ENCODE measurements at regions not wholly inside any gene's neighbourhood (a gene's known extent, or its start where the extent isn't known, plus 50 kb on each side); places are given as distances from the start of the nearest gene placed in this dataset.
"Not testable (repeated sequence)": the region's sequence is repeated elsewhere in the genome, so short reads cannot be mapped to it uniquely, and the experiment has no call there.

GRCh38 chr6:115873901-115874300 lies 186.8 kb downstream of the FRK start:
- ATAC-seq (no peak), DNase-seq (no peak)
- peaks cover 3% of the 10 kb centered on the region for H3K27me3 Mint-ChIP-seq
- no peaks in the 10 kb centered on the region for H3K9me3 Mint-ChIP-seq (ENCODE audit: low read depth)
- ChIA-PET POLR2A (no interaction called here), CTCF (interaction anchor here (1.3 kb wide), 1 partner anchor 22 kb away, joined by 3 read pairs; no protein-coding TSS in a partner anchor)
- H3K4me3 Mint-ChIP-seq, result no peak overlapping the region
- intact Hi-C loops (cut with DNase I, micrococcal nuclease), result no loop called here
- H3K4me1 Mint-ChIP-seq, result no peaks in the 10 kb centered on the region
- no peak overlapping the region for H3K27ac Mint-ChIP-seq
- H3K36me3 Mint-ChIP-seq (ENCODE audit: low read depth), result no peaks in the 10 kb centered on the region

GRCh38 chr6:115870464-115870863 lies 190.2 kb downstream of the FRK start:
- ChIA-PET POLR2A (no interaction called here), CTCF (no interaction called here)
- no peak overlapping the region for H3K27ac Mint-ChIP-seq
- no peak for ATAC-seq
- DNase-seq, result no peak
- H3K4me3 Mint-ChIP-seq, result no peak overlapping the region
- H3K4me1 Mint-ChIP-seq, result no peaks in the 10 kb centered on the region
- no peaks in the 10 kb centered on the region for H3K36me3 Mint-ChIP-seq (ENCODE audit: low read depth)
- intact Hi-C loops (cut with DNase I, micrococcal nuclease), result no loop called here
- no peaks in the 10 kb centered on the region for H3K9me3 Mint-ChIP-seq (ENCODE audit: low read depth)
- H3K27me3 Mint-ChIP-seq, result peaks cover 4% of the 10 kb centered on the region

GRCh38 chr6:115865914-115866313 lies 194.8 kb downstream of the FRK start:
- Mint-ChIP-seq H3K9me3 (ENCODE audit: low read depth) (no peaks in the 10 kb centered on the region), H3K4me3 (no peak overlapping the region), H3K27me3 (peaks cover 4% of the 10 kb centered on the region), H3K27ac (no peak overlapping the region), H3K36me3 (ENCODE audit: low read depth) (no peaks in the 10 kb centered on the region), H3K4me1 (no peaks in the 10 kb centered on the region)
- CTCF ChIA-PET, result interaction anchor here (1.0 kb wide), 1 partner anchor 12 kb away, joined by 3 read pairs; no protein-coding TSS in a partner anchor
- DNase-seq, result no peak
- intact Hi-C loops (cut with DNase I, micrococcal nuclease), result no loop called here
- ATAC-seq, result no peak
- POLR2A ChIA-PET, result no interaction called here

- H3K27ac Mint-ChIP-seq, result no peak overlapping the region
- no peak for DNase-seq
- intact Hi-C loops (cut with DNase I, micrococcal nuclease), result no loop called here
- peaks cover 2% of the 10 kb centered on the region for H3K27me3 Mint-ChIP-seq
- H3K9me3 Mint-ChIP-seq (ENCODE audit: low read depth), result no peaks in the 10 kb centered on the region
- H3K4me1 Mint-ChIP-seq, result no peaks in the 10 kb centered on the region
- ChIA-PET POLR2A (no interaction called here), CTCF (no interaction called here)
- ATAC-seq, result no peak
- H3K4me3 Mint-ChIP-seq, result no peak overlapping the region
- H3K36me3 Mint-ChIP-seq (ENCODE audit: low read depth), result no peaks in the 10 kb centered on the region
Measured at GRCh38 chr6:115863211-115863610, 197.5 kb downstream of the FRK start.

GRCh38 chr6:115861658-115862057 lies 199.0 kb downstream of the FRK start:
- intact Hi-C loops (cut with DNase I, micrococcal nuclease); H3K9me3 Mint-ChIP-seq (ENCODE audit: low read depth); ATAC-seq; H3K4me3 Mint-ChIP-seq; POLR2A ChIA-PET; CTCF ChIA-PET; H3K36me3 Mint-ChIP-seq (ENCODE audit: low read depth); H3K4me1 Mint-ChIP-seq; H3K27ac Mint-ChIP-seq; DNase-seq; H3K27me3 Mint-ChIP-seq: not testable (repeated sequence)

GRCh38 chr6:115859577-115859976 lies 201.1 kb downstream of the FRK start:
- H3K27ac Mint-ChIP-seq; H3K36me3 Mint-ChIP-seq (ENCODE audit: low read depth); H3K4me1 Mint-ChIP-seq; intact Hi-C loops (cut with DNase I, micrococcal nuclease); DNase-seq; ATAC-seq; H3K9me3 Mint-ChIP-seq (ENCODE audit: low read depth); H3K4me3 Mint-ChIP-seq; POLR2A ChIA-PET; H3K27me3 Mint-ChIP-seq: not testable (repeated sequence)
- CTCF ChIA-PET, result interaction anchor here (0.6 kb wide), 1 partner anchor 574 kb away, joined by 4 read pairs; no protein-coding TSS in a partner anchor

GRCh38 chr6:115854866-115855665 lies 205.6 kb downstream of the FRK start:
- POLR2A ChIA-PET, result no interaction called here
- intact Hi-C loops (cut with DNase I, micrococcal nuclease), result no loop called here
- DNase-seq (no peak), ATAC-seq (no peak)
- Mint-ChIP-seq H3K27me3 (no peaks in the 10 kb centered on the region), H3K27ac (no peak overlapping the region), H3K4me1 (no peaks in the 10 kb centered on the region), H3K36me3 (ENCODE audit: low read depth) (no peaks in the 10 kb centered on the region), H3K9me3 (ENCODE audit: low read depth) (peaks cover 11% of the 10 kb centered on the region), H3K4me3 (no peak overlapping the region)
- CTCF ChIA-PET, result interaction anchor here (0.7 kb wide), 1 partner anchor 15 kb away, joined by 3 read pairs; no protein-coding TSS in a partner anchor

GRCh38 chr6:115847671-115848070 lies 213.0 kb downstream of the FRK start:
- ChIA-PET POLR2A (no interaction called here), CTCF (no interaction called here)
- Mint-ChIP-seq H3K27me3 (no peaks in the 10 kb centered on the region), H3K4me3 (no peak overlapping the region), H3K4me1 (no peaks in the 10 kb centered on the region), H3K27ac (no peak overlapping the region), H3K9me3 (ENCODE audit: low read depth) (peaks cover 2% of the 10 kb centered on the region), H3K36me3 (ENCODE audit: low read depth) (no peaks in the 10 kb centered on the region)
- ATAC-seq (no peak), DNase-seq (no peak)
- intact Hi-C loops (cut with DNase I, micrococcal nuclease), result no loop called here

- Mint-ChIP-seq H3K36me3 (ENCODE audit: low read depth) (no peaks in the 10 kb centered on the region), H3K9me3 (ENCODE audit: low read depth) (peaks cover 2% of the 10 kb centered on the region), H3K27me3 (no peaks in the 10 kb centered on the region), H3K4me1 (no peaks in the 10 kb centered on the region), H3K27ac (no peak overlapping the region), H3K4me3 (no peak overlapping the region)
- intact Hi-C loops (cut with DNase I, micrococcal nuclease), result no loop called here
- ChIA-PET POLR2A (no interaction called here), CTCF (no interaction called here)
- no peak for ATAC-seq
- DNase-seq, result no peak
Measured at GRCh38 chr6:115843945-115844344, 216.7 kb downstream of the FRK start.

GRCh38 chr6:115842338-115842737 lies 218.4 kb downstream of the FRK start:
- POLR2A ChIA-PET, result no interaction called here
- Mint-ChIP-seq H3K36me3 (ENCODE audit: low read depth) (no peaks in the 10 kb centered on the region), H3K27ac (no peak overlapping the region), H3K4me3 (no peak overlapping the region), H3K27me3 (no peaks in the 10 kb centered on the region), H3K4me1 (no peaks in the 10 kb centered on the region), H3K9me3 (ENCODE audit: low read depth) (peaks cover 2% of the 10 kb centered on the region)
- intact Hi-C loops (cut with DNase I, micrococcal nuclease), result no loop called here
- CTCF ChIA-PET, result no interaction called here
- ATAC-seq, result no peak
- no peak for DNase-seq

- Mint-ChIP-seq H3K27ac (no peak overlapping the region), H3K4me1 (no peaks in the 10 kb centered on the region), H3K36me3 (ENCODE audit: low read depth) (no peaks in the 10 kb centered on the region), H3K9me3 (ENCODE audit: low read depth) (no peaks in the 10 kb centered on the region), H3K27me3 (no peaks in the 10 kb centered on the region), H3K4me3 (no peak overlapping the region)
- CTCF ChIA-PET, result interaction anchor here (0.6 to 1.0 kb wide), 4 partner anchors 15 to 1796 kb away, joined by 3 to 4 read pairs (median 4); no protein-coding TSS in a partner anchor
- POLR2A ChIA-PET, result no interaction called here
- DNase-seq, result no peak
- intact Hi-C loops (cut with DNase I, micrococcal nuclease), result no loop called here
- ATAC-seq, result no peak
Measured at GRCh38 chr6:115839583-115840181, 221.0 kb downstream of the FRK start.

GRCh38 chr6:115838763-115839401 lies 221.8 kb downstream of the FRK start:
- DNase-seq, result peak; percentile 30

More at GRCh38 chr6:115838763-115839401, 221.8 kb downstream of the FRK start:
- Mint-ChIP-seq H3K4me3 (no peak overlapping the region), H3K36me3 (ENCODE audit: low read depth) (no peaks in the 10 kb centered on the region), H3K27ac (no peak overlapping the region), H3K27me3 (no peaks in the 10 kb centered on the region), H3K4me1 (no peaks in the 10 kb centered on the region), H3K9me3 (ENCODE audit: low read depth) (no peaks in the 10 kb centered on the region)
- no peak for ATAC-seq
- CTCF ChIA-PET, result interaction anchor here (0.6 to 1.3 kb wide), 4 partner anchors 9 to 1795 kb away, joined by 3 to 7 read pairs (median 4); no protein-coding TSS in a partner anchor
- POLR2A ChIA-PET, result no interaction called here
- intact Hi-C loops (cut with DNase I, micrococcal nuclease), result no loop called here
